ENCODE measurements at regions not wholly inside any gene's neighbourhood (a gene's known extent, or its start where the extent isn't known, plus 50 kb on each side); places are given as distances from the start of the nearest gene placed in this dataset.

- H3K4me3 ChIP-seq, result no peak overlapping the region
- no peak overlapping the region for H3K9ac ChIP-seq (ENCODE audit: low read depth in 2 of 2, low read length in 2 of 2)
- TF ChIP-seq, protein P1, sequence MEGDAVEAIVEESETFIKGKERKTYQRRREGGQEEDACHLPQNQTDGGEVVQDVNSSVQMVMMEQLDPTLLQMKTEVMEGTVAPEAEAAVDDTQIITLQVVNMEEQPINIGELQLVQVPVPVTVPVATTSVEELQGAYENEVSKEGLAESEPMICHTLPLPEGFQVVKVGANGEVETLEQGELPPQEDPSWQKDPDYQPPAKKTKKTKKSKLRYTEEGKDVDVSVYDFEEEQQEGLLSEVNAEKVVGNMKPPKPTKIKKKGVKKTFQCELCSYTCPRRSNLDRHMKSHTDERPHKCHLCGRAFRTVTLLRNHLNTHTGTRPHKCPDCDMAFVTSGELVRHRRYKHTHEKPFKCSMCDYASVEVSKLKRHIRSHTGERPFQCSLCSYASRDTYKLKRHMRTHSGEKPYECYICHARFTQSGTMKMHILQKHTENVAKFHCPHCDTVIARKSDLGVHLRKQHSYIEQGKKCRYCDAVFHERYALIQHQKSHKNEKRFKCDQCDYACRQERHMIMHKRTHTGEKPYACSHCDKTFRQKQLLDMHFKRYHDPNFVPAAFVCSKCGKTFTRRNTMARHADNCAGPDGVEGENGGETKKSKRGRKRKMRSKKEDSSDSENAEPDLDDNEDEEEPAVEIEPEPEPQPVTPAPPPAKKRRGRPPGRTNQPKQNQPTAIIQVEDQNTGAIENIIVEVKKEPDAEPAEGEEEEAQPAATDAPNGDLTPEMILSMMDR (IDR thresholded peaks at IDR 0.05), result no peak
- no peaks in the 10 kb centered on the region for H3K27me3 ChIP-seq
- no peaks in the 10 kb centered on the region for H3K36me3 ChIP-seq
- H3K9me3 ChIP-seq, result no peaks in the 10 kb centered on the region
- no peak overlapping the region for H3K27ac ChIP-seq
- no peak for DNase-seq
- no peaks in the 10 kb centered on the region for H3K4me1 ChIP-seq
- intact Hi-C loops (cut with DNase I), result no loop called here
These were observed 80.8 kb upstream of the ZNF507 start for GRCh38 chr19:32264568-32264967.

DNA sequence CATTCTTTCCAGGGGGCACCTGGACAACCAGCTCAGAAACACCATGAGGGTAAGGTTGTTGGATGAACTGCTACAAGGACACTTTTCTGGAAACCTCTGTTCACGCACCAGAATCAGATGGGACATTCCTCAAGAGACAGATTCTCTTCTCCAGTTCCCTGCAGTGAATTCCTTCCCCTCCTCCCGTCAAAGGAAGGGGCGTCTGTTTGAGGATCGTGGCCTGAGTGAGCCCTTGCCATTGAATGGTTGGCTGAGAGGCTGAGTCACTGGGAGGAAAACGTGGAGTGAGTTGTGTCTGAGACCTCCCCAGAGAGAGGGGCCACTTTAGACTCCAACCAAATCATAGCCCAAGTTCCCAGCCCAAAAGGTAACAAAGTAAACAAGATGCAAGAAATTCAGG is 79.4 kb upstream of the ZNF507 start:
- no peak for DNase-seq
- H3K27me3 ChIP-seq, result no peaks in the 10 kb centered on the region
- no peak overlapping the region for H3K27ac ChIP-seq
- intact Hi-C loops (cut with DNase I), result no loop called here
- no peaks in the 10 kb centered on the region for H3K36me3 ChIP-seq
- TF ChIP-seq, protein P1 (IDR thresholded peaks at IDR 0.05), result no peak
- H3K9ac ChIP-seq (ENCODE audit: low read depth in 2 of 2, low read length in 2 of 2), result no peak overlapping the region
- no peaks in the 10 kb centered on the region for H3K4me1 ChIP-seq
- H3K4me3 ChIP-seq, result no peak overlapping the region
- H3K9me3 ChIP-seq, result no peaks in the 10 kb centered on the region

- Histone ChIP-seq H3K27ac (no peak overlapping the region), H3K9ac (ENCODE audit: low read depth in 2 of 2, low read length in 2 of 2) (no peak overlapping the region), H3K27me3 (no peaks in the 10 kb centered on the region), H3K9me3 (no peaks in the 10 kb centered on the region), H3K36me3 (no peaks in the 10 kb centered on the region), H3K4me1 (no peaks in the 10 kb centered on the region), H3K4me3 (no peak overlapping the region)
- TF ChIP-seq, protein P1 (IDR thresholded peaks at IDR 0.05), result no peak
- no peak for DNase-seq
- intact Hi-C loops (cut with DNase I), result no loop called here
These were observed 79.0 kb upstream of the ZNF507 start for GRCh38 chr19:32266460-32266859.

DNA sequence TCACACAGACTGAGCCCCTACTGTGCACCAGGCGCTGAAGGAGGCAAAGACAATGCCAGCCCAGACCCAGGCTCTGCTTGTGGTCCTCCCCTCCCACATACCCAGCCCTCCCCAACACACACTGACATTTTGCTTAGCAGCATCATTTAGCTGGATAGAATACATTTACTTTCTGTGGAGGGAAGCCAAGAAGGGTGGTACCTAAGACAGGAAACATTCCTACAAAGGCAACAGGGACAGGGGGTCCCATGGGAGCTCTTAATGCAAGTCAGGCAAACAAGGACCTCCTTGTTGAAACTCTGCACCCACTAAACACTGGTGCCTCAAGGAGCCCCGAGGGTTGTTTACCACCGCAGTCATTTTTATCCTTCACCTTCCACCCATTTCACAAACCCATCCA is 77.0 kb upstream of the ZNF507 start:
- H3K27ac ChIP-seq, result no peak overlapping the region
- no peaks in the 10 kb centered on the region for H3K27me3 ChIP-seq
- no peak overlapping the region for H3K9ac ChIP-seq (ENCODE audit: low read depth in 2 of 2, low read length in 2 of 2)
- TF ChIP-seq, protein P1 (IDR thresholded peaks at IDR 0.05), result no peak
- H3K4me3 ChIP-seq, result no peak overlapping the region
- H3K36me3 ChIP-seq, result no peaks in the 10 kb centered on the region
- intact Hi-C loops (cut with DNase I), result no loop called here
- no peaks in the 10 kb centered on the region for H3K4me1 ChIP-seq
- DNase-seq, result no peak
- H3K9me3 ChIP-seq, result no peaks in the 10 kb centered on the region

GRCh38 chr19:32269831-32270230 is 75.6 kb upstream of the ZNF507 start:
- no peak overlapping the region for H3K27ac ChIP-seq
- intact Hi-C loops (cut with DNase I), result no loop called here
- no peak overlapping the region for H3K4me3 ChIP-seq
- H3K27me3 ChIP-seq, result no peaks in the 10 kb centered on the region
- H3K4me1 ChIP-seq, result no peaks in the 10 kb centered on the region
- no peaks in the 10 kb centered on the region for H3K36me3 ChIP-seq
- DNase-seq, result no peak
- H3K9ac ChIP-seq (ENCODE audit: low read depth in 2 of 2, low read length in 2 of 2), result no peak overlapping the region
- TF ChIP-seq, protein P1 (IDR thresholded peaks at IDR 0.05), result no peak
- no peaks in the 10 kb centered on the region for H3K9me3 ChIP-seq

GRCh38 chr19:32273483-32273882 is 71.9 kb upstream of the ZNF507 start:
- Histone ChIP-seq H3K9ac (ENCODE audit: low read depth in 2 of 2, low read length in 2 of 2) (no peak overlapping the region), H3K27ac (no peak overlapping the region), H3K9me3 (no peaks in the 10 kb centered on the region), H3K4me3 (no peak overlapping the region), H3K36me3 (no peaks in the 10 kb centered on the region), H3K27me3 (no peaks in the 10 kb centered on the region), H3K4me1 (no peaks in the 10 kb centered on the region)
- TF ChIP-seq, protein P1 (IDR thresholded peaks at IDR 0.05), result no peak
- no peak for DNase-seq
- intact Hi-C loops (cut with DNase I), result no loop called here
